NCI-H2196 treated with DMSO at 0.1 percent for 48 hours (cell line): ENCODE measurements at regions not wholly inside any gene's neighbourhood (a gene's known extent, or its start where the extent isn't known, plus 50 kb on each side); places are given as distances from the start of the nearest gene placed in this dataset.

Source experiments
- DNase-seq: peaks from one replicate; lab custom pipeline; 2025; ENCODE audit not compliant: unreplicated experiment; lab: John Stamatoyannopoulos, UW

GRCh38 chr18:26794230-26795101 lies 71.0 kb downstream of the AQP4 start:
- no peak for DNase-seq

GRCh38 chr18:26792661-26793060 lies 72.8 kb downstream of the AQP4 start:
- no peak for DNase-seq

GRCh38 chr18:26791676-26792075 lies 73.8 kb downstream of the AQP4 start:
- DNase-seq: no peak

GRCh38 chr18:26784599-26784998 lies 80.9 kb downstream of the AQP4 start:
- no peak for DNase-seq

GRCh38 chr18:26783170-26783569 lies 82.3 kb downstream of the AQP4 start:
- no peak for DNase-seq

GRCh38 chr18:26780520-26781325 lies 84.8 kb downstream of the AQP4 start:
- no peak for DNase-seq

GRCh38 chr18:26778054-26778393 lies 87.5 kb downstream of the AQP4 start:
- DNase-seq: no peak

- DNase-seq: no peak
Observed at GRCh38 chr18:26777351-26778053, 88.0 kb downstream of the AQP4 start.

- no peak for DNase-seq
Observed at GRCh38 chr18:26772691-26773090, 92.8 kb downstream of the AQP4 start.

GRCh38 chr18:26771524-26771923 lies 94.0 kb downstream of the AQP4 start:
- no peak for DNase-seq

- DNase-seq: no peak
Observed at GRCh38 chr18:26768385-26768784, 97.1 kb downstream of the AQP4 start.

- no peak for DNase-seq
Observed at GRCh38 chr18:26765498-26765897, 100.0 kb downstream of the AQP4 start.

GRCh38 chr18:26764586-26764985 lies 100.9 kb downstream of the AQP4 start:
- DNase-seq: peak; percentile 19

GRCh38 chr18:26764177-26764576 lies 101.3 kb downstream of the AQP4 start:
- DNase-seq: no peak

GRCh38 chr18:26763446-26764110 lies 101.9 kb downstream of the AQP4 start:
- DNase-seq: no peak

GRCh38 chr18:26757263-26758019 lies 108.1 kb downstream of the AQP4 start:
- DNase-seq: no peak

GRCh38 chr18:26756556-26756955 lies 109.0 kb downstream of the AQP4 start:
- no peak for DNase-seq

GRCh38 chr18:26746826-26747475 lies 118.6 kb downstream of the AQP4 start:
- DNase-seq: peak; percentile 47

- DNase-seq: no peak
Observed at GRCh38 chr18:26746398-26746797, 119.1 kb downstream of the AQP4 start.
